ENCODE measurements at regions not wholly inside any gene's neighbourhood (a gene's known extent, or its start where the extent isn't known, plus 50 kb on each side); places are given as distances from the start of the nearest gene placed in this dataset.

DNA sequence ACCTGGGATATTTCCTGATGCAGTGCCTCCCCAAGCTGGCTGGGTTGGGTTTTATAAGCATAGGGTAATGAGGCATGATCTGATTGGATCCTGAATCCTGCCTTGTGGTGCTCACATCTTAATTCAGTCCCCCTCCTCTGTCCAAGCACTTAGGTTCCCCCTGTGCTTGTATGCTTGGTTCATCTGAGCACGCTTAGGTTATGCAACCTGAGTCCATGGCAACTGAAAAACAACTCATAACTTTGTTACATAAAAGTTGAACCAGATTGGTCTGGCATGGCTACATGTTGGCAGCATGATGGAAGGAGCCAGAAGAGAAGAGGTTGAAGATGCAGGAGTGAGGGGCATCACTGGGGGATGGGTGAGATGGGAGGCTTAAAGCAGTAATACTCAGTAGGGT lies 57.3 kb upstream of the OSBPL3 start:
- DNase-seq, result no peak
- H3K4me1 ChIP-seq, result no peaks in the 10 kb centered on the region
- no peak overlapping the region for H3K27ac ChIP-seq
- intact Hi-C loops (cut with DNase I; ENCODE audit: low total_unique reads), result no loop called here
- H3K9me3 ChIP-seq, result peaks cover 0 to 6% (median 0%) of the 10 kb centered on the region in 4 donors
- H3K36me3 ChIP-seq, result no peaks in the 10 kb centered on the region
- TF ChIP-seq EP300 (IDR thresholded peaks at IDR 0.05) (no peak), POLR2A (IDR thresholded peaks at IDR 0.05) (no peak), POLR2AphosphoS5 (IDR thresholded peaks at IDR 0.05) (no peak)
- TF ChIP-seq, protein P1, sequence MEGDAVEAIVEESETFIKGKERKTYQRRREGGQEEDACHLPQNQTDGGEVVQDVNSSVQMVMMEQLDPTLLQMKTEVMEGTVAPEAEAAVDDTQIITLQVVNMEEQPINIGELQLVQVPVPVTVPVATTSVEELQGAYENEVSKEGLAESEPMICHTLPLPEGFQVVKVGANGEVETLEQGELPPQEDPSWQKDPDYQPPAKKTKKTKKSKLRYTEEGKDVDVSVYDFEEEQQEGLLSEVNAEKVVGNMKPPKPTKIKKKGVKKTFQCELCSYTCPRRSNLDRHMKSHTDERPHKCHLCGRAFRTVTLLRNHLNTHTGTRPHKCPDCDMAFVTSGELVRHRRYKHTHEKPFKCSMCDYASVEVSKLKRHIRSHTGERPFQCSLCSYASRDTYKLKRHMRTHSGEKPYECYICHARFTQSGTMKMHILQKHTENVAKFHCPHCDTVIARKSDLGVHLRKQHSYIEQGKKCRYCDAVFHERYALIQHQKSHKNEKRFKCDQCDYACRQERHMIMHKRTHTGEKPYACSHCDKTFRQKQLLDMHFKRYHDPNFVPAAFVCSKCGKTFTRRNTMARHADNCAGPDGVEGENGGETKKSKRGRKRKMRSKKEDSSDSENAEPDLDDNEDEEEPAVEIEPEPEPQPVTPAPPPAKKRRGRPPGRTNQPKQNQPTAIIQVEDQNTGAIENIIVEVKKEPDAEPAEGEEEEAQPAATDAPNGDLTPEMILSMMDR (IDR thresholded peaks at IDR 0.05), result no peak
- no peaks in the 10 kb centered on the region for H3K27me3 ChIP-seq
- WGBS, 5 donors, result 80 to 93% (median 83%) methylated on average over 1 of the region's 1 CpG
- no peak overlapping the region for H3K4me3 ChIP-seq

DNA sequence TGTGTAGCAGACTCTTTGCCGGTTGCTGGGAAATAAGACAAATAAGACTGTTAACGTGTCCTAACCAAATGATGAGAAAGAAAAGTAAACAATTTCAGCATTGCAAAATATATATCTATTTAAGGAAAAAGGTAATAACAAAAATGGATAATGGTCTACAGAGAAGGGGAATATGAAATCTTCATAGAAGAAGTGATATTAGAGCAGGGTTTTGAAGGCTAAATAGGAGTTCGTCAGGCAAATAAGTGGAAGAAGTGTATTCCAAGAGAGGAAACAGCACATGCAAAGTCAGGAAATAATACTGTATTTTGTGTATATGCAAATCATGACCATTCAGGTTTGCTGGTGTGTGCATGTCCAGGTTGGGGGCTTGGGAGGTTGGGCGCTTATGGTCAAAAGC lies 55.3 kb upstream of the OSBPL3 start:
- WGBS, 5 donors, result 91 to 97% (median 93%) methylated on average over 4 of the region's 4 CpGs
- Histone ChIP-seq H3K9me3 (peaks cover 0 to 6% (median 0%) of the 10 kb centered on the region in 4 donors), H3K27ac (no peak overlapping the region), H3K4me3 (no peak overlapping the region), H3K4me1 (no peaks in the 10 kb centered on the region), H3K27me3 (no peaks in the 10 kb centered on the region), H3K36me3 (no peaks in the 10 kb centered on the region)
- TF ChIP-seq POLR2A (IDR thresholded peaks at IDR 0.05) (no peak), EP300 (IDR thresholded peaks at IDR 0.05) (no peak), POLR2AphosphoS5 (IDR thresholded peaks at IDR 0.05) (no peak)
- TF ChIP-seq, protein P1 (IDR thresholded peaks at IDR 0.05), result no peak
- intact Hi-C loops (cut with DNase I; ENCODE audit: low total_unique reads), result no loop called here
- DNase-seq, result no peak

DNA sequence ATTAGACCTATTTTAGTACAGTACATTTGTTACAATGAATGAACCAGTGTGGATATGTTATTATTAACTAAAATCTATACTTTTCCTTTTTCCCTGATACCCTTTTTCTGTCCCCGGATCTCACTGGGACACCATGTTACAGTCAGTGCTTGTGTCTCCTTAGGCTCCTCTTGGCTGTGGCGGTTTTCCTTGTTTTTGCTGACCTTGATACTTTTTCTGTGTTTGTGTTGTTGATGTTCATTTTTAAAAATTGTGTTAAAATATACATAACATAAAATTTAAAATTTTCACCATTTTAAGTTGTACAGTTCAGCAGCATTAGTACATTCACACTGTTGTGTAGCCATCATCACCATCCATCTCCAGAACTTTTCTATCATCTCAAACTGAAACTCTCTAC lies 54.2 kb upstream of the OSBPL3 start:
- TF ChIP-seq POLR2AphosphoS5 (IDR thresholded peaks at IDR 0.05) (no peak), POLR2A (IDR thresholded peaks at IDR 0.05) (no peak), EP300 (IDR thresholded peaks at IDR 0.05) (no peak)
- TF ChIP-seq, protein P1 (IDR thresholded peaks at IDR 0.05), result no peak
- 88 to 99% (median 95%) methylated on average over 2 of the region's 2 CpGs for WGBS, 5 donors
- Histone ChIP-seq H3K27ac (no peak overlapping the region), H3K36me3 (no peaks in the 10 kb centered on the region), H3K9me3 (peaks cover 0 to 6% (median 0%) of the 10 kb centered on the region in 4 donors), H3K27me3 (no peaks in the 10 kb centered on the region), H3K4me3 (no peak overlapping the region), H3K4me1 (peaks cover 0 to 2% (median under 1%) of the 10 kb centered on the region in 4 donors)
- no peak for DNase-seq
- intact Hi-C loops (cut with DNase I; ENCODE audit: low total_unique reads), result no loop called here

DNA sequence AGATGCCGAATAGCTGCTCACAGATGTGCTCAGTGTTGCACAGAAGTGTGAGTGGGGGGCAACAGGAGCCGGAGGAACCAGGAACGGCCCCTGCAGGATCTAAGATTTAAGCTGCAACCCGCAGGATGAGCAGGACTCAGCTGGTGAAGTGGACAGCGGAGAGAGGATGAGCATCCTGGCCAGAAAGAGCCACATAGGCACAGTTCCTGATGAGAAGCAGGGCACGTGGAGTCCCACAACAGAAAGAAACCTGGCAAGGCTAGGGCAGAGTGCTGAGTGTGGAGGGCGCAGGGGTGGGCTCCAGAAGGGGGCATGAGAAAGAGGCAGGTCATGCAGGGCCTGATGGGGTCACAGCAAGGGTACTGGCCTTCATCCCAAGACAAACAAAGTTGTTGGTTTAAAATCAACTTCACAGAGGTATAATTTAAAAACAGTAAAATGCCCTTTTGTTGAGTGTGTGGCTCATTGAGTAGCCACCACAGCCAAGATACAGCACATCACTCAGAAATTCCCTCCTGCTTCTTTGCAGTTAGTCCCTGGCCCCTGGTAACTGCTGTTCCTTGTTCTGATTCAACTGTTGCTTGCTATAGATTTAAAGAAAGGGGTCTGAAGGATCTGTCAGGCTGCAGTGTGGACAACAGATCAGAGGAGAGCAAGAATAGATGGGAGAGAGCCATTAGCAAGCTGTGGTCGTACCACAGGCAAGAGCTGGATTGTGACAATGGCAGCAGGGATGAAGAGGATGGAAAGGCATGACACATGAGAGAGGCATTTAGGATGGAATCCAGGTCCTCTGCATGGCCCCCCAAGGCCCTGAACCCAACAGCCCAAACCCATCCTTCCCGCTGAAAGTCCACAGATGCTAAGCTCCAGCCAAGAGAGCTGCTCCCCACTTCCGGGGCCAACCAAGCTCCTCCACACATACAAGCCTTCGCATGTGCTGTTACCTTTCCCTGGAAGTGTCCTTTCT lies 53.1 kb upstream of the OSBPL3 start:
- intact Hi-C loops (cut with DNase I; ENCODE audit: low total_unique reads), result no loop called here
- TF ChIP-seq EP300 (IDR thresholded peaks at IDR 0.05), result no peak
- no peak for TF ChIP-seq POLR2A (IDR thresholded peaks at IDR 0.05)
- no peak for TF ChIP-seq POLR2AphosphoS5 (IDR thresholded peaks at IDR 0.05)
- TF ChIP-seq, protein P1 (IDR thresholded peaks at IDR 0.05), result no peak
- WGBS, 5 donors, result 83 to 92% (median 90%) methylated on average over 11 of the region's 11 CpGs
- Histone ChIP-seq H3K27ac (no peak overlapping the region), H3K9me3 (peaks cover 0 to 6% (median 0%) of the 10 kb centered on the region in 4 donors), H3K4me3 (no peak overlapping the region), H3K27me3 (no peaks in the 10 kb centered on the region), H3K36me3 (no peaks in the 10 kb centered on the region), H3K4me1 (peaks cover 0 to 13% (median 8%) of the 10 kb centered on the region in 4 donors)
- DNase-seq, result no peak

All from stomach (tissue), 8 donors.